HUES48 (cell line): ENCODE measurements at regions not wholly inside any gene's neighbourhood (a gene's known extent, or its start where the extent isn't known, plus 50 kb on each side); places are given as distances from the start of the nearest gene placed in this dataset.
"Not testable (repeated sequence)": the region's sequence is repeated elsewhere in the genome, so short reads cannot be mapped to it uniquely, and the experiment has no call there.

Source experiments
- H3K27ac ChIP-seq: one replicate; pipeline ENCODE4 v1.7.0; 2013; ENCODE audit warnings: low read depth, low read length, inconsistent platforms
- H3K27me3 ChIP-seq: 2 replicates; pipeline ENCODE4 v1.6.1; 2013; ENCODE audit warnings: mild to moderate bottlenecking, low read length; ENCODE audit not compliant: control insufficient read depth, insufficient read depth
- H3K36me3 ChIP-seq: 2 replicates; pipeline ENCODE4 v1.6.1; 2013; ENCODE audit warnings: low read length; ENCODE audit not compliant: control insufficient read depth, insufficient read depth
- H3K4me1 ChIP-seq: 2 replicates; pipeline ENCODE4 v1.6.1; 2013; ENCODE audit warnings: mild to moderate bottlenecking, low read length; ENCODE audit not compliant: control insufficient read depth, insufficient read depth
- H3K4me3 ChIP-seq: 2 replicates; pipeline ENCODE4 v1.5.1; 2013; ENCODE audit warnings: mild to moderate bottlenecking, low read depth, low read length
- H3K9ac ChIP-seq: 2 replicates; pipeline ENCODE4 v1.6.1; 2013; ENCODE audit warnings: mild to moderate bottlenecking, low read depth, low read length, moderate library complexity
- H3K9me3 ChIP-seq: 2 replicates; pipeline ENCODE4 v1.6.1; 2013; ENCODE audit warnings: low read length; ENCODE audit not compliant: control insufficient read depth, insufficient read depth

GRCh38 chrX:1700757-1701156 is 85.9 kb downstream of the ASMT start:
- Histone ChIP-seq H3K27ac (no peak overlapping the region), H3K4me1 (no peaks in the 10 kb centered on the region), H3K27me3 (no peaks in the 10 kb centered on the region), H3K36me3 (no peaks in the 10 kb centered on the region), H3K9me3 (peaks cover 7% of the 10 kb centered on the region), H3K9ac (no peak overlapping the region), H3K4me3 (no peak overlapping the region)

DNA sequence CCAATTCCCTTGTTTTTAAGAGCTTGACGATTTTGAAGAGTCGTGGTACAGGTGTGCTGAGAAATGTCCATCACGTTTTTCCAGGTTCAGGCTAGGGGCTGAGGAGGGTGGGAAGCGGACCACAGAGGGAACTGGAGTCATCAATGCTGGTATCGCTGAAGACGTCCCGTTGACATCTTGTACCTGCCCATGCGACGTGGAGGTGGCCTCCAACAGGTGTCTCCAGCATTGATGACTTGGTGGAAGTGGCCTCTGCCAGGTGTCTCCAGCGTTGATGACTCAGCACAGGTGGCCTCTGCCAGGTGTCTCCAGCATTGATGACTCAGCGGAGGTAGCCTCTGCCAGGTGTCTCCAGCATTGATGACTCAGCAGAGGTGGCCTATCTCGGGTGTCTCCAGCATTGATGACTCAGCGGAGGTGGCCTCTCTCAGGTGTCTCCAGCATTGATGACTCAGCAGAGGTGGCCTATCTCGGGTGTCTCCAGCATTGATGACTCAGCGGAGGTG is 86.6 kb downstream of the ASMT start:
- H3K36me3 ChIP-seq, H3K4me3 ChIP-seq, H3K4me1 ChIP-seq, H3K27ac ChIP-seq, H3K27me3 ChIP-seq, H3K9me3 ChIP-seq, H3K9ac ChIP-seq: not testable (repeated sequence)

DNA sequence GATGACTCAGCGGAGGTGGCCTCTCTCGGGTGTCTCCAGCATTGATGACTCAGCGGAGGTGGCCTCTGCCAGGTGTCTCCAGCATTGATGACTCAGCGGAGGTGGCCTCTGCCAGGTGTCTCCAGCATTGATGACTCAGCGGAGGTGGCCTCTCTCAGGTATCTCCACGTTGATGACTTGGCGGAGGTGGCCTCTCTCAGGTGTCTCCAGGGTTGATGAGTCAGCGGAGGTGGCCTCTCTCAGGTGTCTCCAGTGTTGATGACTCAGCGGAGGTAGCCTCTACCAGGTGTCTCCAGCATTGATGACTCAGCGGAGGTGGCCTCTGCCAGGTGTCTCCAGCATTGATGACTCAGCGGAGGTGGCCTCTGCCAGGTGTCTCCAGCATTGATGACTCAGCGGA is 87.3 kb downstream of the ASMT start:
- H3K27ac ChIP-seq, H3K36me3 ChIP-seq, H3K9ac ChIP-seq, H3K4me1 ChIP-seq, H3K27me3 ChIP-seq, H3K4me3 ChIP-seq, H3K9me3 ChIP-seq: not testable (repeated sequence)

- H3K4me3 ChIP-seq, H3K27ac ChIP-seq, H3K27me3 ChIP-seq, H3K9me3 ChIP-seq, H3K36me3 ChIP-seq, H3K9ac ChIP-seq, H3K4me1 ChIP-seq: not testable (repeated sequence)
Measured at GRCh38 chrX:1702557-1702956, 87.7 kb downstream of the ASMT start.

DNA sequence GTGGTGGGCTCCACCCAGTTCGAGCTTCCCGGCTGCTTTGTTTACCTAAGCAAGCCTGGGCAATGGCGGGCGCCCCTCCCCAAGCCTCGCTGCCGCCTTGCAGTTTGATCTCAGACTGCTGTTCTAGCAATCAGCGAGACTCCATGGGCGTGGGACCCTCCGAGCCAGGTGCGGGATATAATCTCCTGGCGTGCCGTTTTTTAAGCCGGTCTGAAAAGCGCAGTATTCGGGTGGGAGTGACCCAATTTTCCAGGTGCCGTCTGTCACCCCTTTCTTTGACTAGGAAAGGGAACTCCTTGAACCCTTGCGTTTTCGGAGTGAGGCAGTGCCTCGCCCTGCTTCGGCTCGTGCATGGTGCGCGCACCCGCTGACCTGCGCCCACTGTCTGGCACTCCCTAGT is 94.4 kb downstream of the ASMT start:
- H3K9ac ChIP-seq, H3K27me3 ChIP-seq, H3K4me1 ChIP-seq, H3K4me3 ChIP-seq, H3K27ac ChIP-seq, H3K36me3 ChIP-seq, H3K9me3 ChIP-seq: not testable (repeated sequence)

DNA sequence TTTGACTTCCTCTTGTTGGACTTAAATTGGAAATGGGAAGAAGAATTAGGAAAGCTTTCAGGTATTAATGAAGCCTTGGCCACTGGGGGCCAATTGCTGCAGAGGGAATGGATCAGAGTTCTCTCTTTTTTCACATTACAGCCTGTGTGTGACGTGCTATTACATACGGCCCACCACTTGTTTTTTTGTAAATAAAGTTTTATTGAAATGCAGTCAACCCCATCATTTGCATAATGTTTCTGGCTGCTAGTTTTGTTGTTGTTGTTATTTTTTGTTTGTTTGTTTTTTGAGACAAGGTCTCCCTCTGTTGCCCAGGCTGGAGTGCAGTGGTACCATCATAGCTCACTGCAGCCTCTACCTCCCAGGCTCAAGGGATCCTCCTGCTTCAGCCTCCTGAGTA is 98.4 kb downstream of the ASMT start:
- Histone ChIP-seq H3K27me3 (no peaks in the 10 kb centered on the region), H3K9ac (no peak overlapping the region), H3K4me1 (no peaks in the 10 kb centered on the region), H3K36me3 (no peaks in the 10 kb centered on the region), H3K9me3 (no peaks in the 10 kb centered on the region; the same call in 1 of the 2 replicates), H3K4me3 (no peak overlapping the region), H3K27ac (no peak overlapping the region)

- Histone ChIP-seq H3K27ac (no peak overlapping the region), H3K27me3 (no peaks in the 10 kb centered on the region), H3K4me1 (no peaks in the 10 kb centered on the region), H3K9ac (no peak overlapping the region), H3K4me3 (no peak overlapping the region), H3K9me3 (no peaks in the 10 kb centered on the region), H3K36me3 (no peaks in the 10 kb centered on the region)
Measured at GRCh38 chrX:1717373-1717772, 102.5 kb downstream of the ASMT start.

GRCh38 chrX:1719270-1719669 is 104.4 kb downstream of the ASMT start:
- Histone ChIP-seq H3K36me3 (no peaks in the 10 kb centered on the region), H3K27ac (no peak overlapping the region), H3K9me3 (no peaks in the 10 kb centered on the region), H3K27me3 (no peaks in the 10 kb centered on the region), H3K4me1 (no peaks in the 10 kb centered on the region), H3K9ac (no peak overlapping the region), H3K4me3 (no peak overlapping the region)

DNA sequence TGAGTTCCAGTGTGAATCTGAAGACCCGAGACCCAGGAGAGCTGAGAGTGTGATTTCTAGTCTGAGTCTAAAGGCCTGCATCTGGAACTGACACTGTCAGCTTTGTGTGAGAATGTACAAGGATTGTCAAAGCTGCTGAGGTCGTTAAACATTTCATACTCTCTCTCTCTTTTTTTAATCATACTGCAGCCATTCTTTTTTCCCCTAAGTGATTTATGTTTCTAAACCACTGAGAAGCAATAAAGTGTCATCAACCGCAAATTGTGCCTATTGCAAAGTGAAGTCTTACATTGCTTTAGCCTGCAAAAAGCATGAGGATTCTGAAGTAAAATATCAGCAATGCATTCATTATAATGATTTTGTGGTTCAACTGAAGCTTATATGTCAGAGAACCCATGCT is 106.0 kb downstream of the ASMT start:
- Histone ChIP-seq H3K4me3 (no peak overlapping the region), H3K9ac (no peak overlapping the region), H3K27me3 (no peaks in the 10 kb centered on the region), H3K9me3 (no peaks in the 10 kb centered on the region), H3K4me1 (no peaks in the 10 kb centered on the region), H3K36me3 (no peaks in the 10 kb centered on the region), H3K27ac (no peak overlapping the region)

GRCh38 chrX:1725472-1725871 is 110.6 kb downstream of the ASMT start:
- H3K27me3 ChIP-seq, result no peaks in the 10 kb centered on the region
- H3K4me1 ChIP-seq, result no peaks in the 10 kb centered on the region
- H3K27ac ChIP-seq, result no peak overlapping the region
- no peak overlapping the region for H3K4me3 ChIP-seq
- no peak overlapping the region for H3K9ac ChIP-seq
- H3K36me3 ChIP-seq, result no peaks in the 10 kb centered on the region
- H3K9me3 ChIP-seq, result no peaks in the 10 kb centered on the region

- Histone ChIP-seq H3K4me3 (no peak overlapping the region), H3K9ac (no peak overlapping the region), H3K9me3 (no peaks in the 10 kb centered on the region), H3K27me3 (no peaks in the 10 kb centered on the region), H3K4me1 (no peaks in the 10 kb centered on the region), H3K27ac (peak overlapping the region; percentile 26), H3K36me3 (no peaks in the 10 kb centered on the region)
Measured at GRCh38 chrX:1727531-1728027, 112.7 kb downstream of the ASMT start.

GRCh38 chrX:1734806-1735205 is 119.9 kb downstream of the ASMT start:
- H3K9ac ChIP-seq, result no peak overlapping the region
- H3K27me3 ChIP-seq, result no peaks in the 10 kb centered on the region
- no peak overlapping the region for H3K27ac ChIP-seq
- no peaks in the 10 kb centered on the region for H3K9me3 ChIP-seq
- no peak overlapping the region for H3K4me3 ChIP-seq
- no peaks in the 10 kb centered on the region for H3K36me3 ChIP-seq
- peaks cover 3% of the 10 kb centered on the region; the same call in 1 of the 2 replicates for H3K4me1 ChIP-seq
